Chondrocyte (in vitro differentiated cells): ENCODE measurements at regions not wholly inside any gene's neighbourhood (a gene's known extent, or its start where the extent isn't known, plus 50 kb on each side); places are given as distances from the start of the nearest gene placed in this dataset.

Experiments used
- DNase-seq: peaks from one replicate; pipeline ENCODE4 v3.0.0; 2021; ENCODE audit warnings: mixed read lengths, low spot score
- H3K27ac Mint-ChIP-seq: one replicate; pipeline ENCODE4 v1.8.0; 2021; ENCODE audit warnings: mild to moderate bottlenecking, moderate library complexity, mixed read lengths; ENCODE audit not compliant: unreplicated experiment
- H3K27me3 Mint-ChIP-seq: 2 replicates; pipeline ENCODE4 v1.8.0; 2021; ENCODE audit warnings: low read depth, mixed read lengths
- H3K36me3 Mint-ChIP-seq: 2 replicates; pipeline ENCODE4 v1.8.0; 2021; ENCODE audit warnings: low read depth, mixed read lengths
- H3K4me1 Mint-ChIP-seq: 2 replicates; pipeline ENCODE4 v1.8.0; 2021; ENCODE audit warnings: low read depth, mild to moderate bottlenecking, mixed read lengths
- H3K4me3 Mint-ChIP-seq: one replicate; pipeline ENCODE4 v1.8.0; 2021; ENCODE audit warnings: mild to moderate bottlenecking, moderate library complexity, mixed read lengths; ENCODE audit not compliant: unreplicated experiment
- H3K9me3 Mint-ChIP-seq: 2 replicates; pipeline ENCODE4 v1.8.0; 2021; ENCODE audit warnings: low read depth, mixed read lengths
- CTCF ChIP-seq: fragments of 200-600 bp; sonication (generic); IDR thresholded peaks from 2 replicates; pipeline ENCODE4 v1.5.0; 2021; ENCODE audit warnings: antibody characterized with exemption, mild to moderate bottlenecking, moderate library complexity

GRCh38 chr11:33560729-33561128 is 139.9 kb downstream of the C11orf91 start:
- H3K4me3 Mint-ChIP-seq, result no peak overlapping the region
- H3K27ac Mint-ChIP-seq, result no peak overlapping the region
- H3K9me3 Mint-ChIP-seq, result peaks cover 2% of the 10 kb centered on the region

GRCh38 chr11:33559567-33559966 is 141.1 kb downstream of the C11orf91 start:
- Mint-ChIP-seq H3K4me1 (peaks cover 11% of the 10 kb centered on the region), H3K27me3 (no peaks in the 10 kb centered on the region), H3K27ac (no peak overlapping the region), H3K4me3 (no peak overlapping the region), H3K9me3 (peaks cover 2% of the 10 kb centered on the region), H3K36me3 (no peaks in the 10 kb centered on the region)
- DNase-seq, result no peak
- TF ChIP-seq CTCF, result no peak

More at GRCh38 chr11:33560729-33561128, 139.9 kb downstream of the C11orf91 start:
- no peak for DNase-seq
- no peaks in the 10 kb centered on the region for H3K36me3 Mint-ChIP-seq
- no peaks in the 10 kb centered on the region for H3K27me3 Mint-ChIP-seq
- TF ChIP-seq CTCF, result no peak
- peaks cover 11% of the 10 kb centered on the region for H3K4me1 Mint-ChIP-seq

- no peak for TF ChIP-seq CTCF
- Mint-ChIP-seq H3K27me3 (no peaks in the 10 kb centered on the region), H3K4me3 (no peak overlapping the region), H3K4me1 (peaks cover 11% of the 10 kb centered on the region), H3K27ac (no peak overlapping the region), H3K36me3 (no peaks in the 10 kb centered on the region), H3K9me3 (peaks cover 2% of the 10 kb centered on the region)
- DNase-seq, result no peak
Observed at GRCh38 chr11:33558097-33558496, 142.5 kb downstream of the C11orf91 start.

GRCh38 chr11:33557201-33557600 is 143.4 kb downstream of the C11orf91 start:
- H3K27me3 Mint-ChIP-seq, result no peaks in the 10 kb centered on the region
- H3K4me1 Mint-ChIP-seq, result peaks cover 11% of the 10 kb centered on the region
- DNase-seq, result no peak
- H3K36me3 Mint-ChIP-seq, result no peaks in the 10 kb centered on the region
- TF ChIP-seq CTCF, result no peak
- no peak overlapping the region for H3K4me3 Mint-ChIP-seq
- peaks cover 2% of the 10 kb centered on the region for H3K9me3 Mint-ChIP-seq
- peak overlapping the region; percentile 22 for H3K27ac Mint-ChIP-seq

- no peak overlapping the region for H3K4me3 Mint-ChIP-seq
- DNase-seq, result no peak
- no peaks in the 10 kb centered on the region for H3K27me3 Mint-ChIP-seq
- H3K9me3 Mint-ChIP-seq, result peaks cover 2% of the 10 kb centered on the region
- TF ChIP-seq CTCF, result no peak
- no peaks in the 10 kb centered on the region for H3K36me3 Mint-ChIP-seq
- H3K27ac Mint-ChIP-seq, result no peak overlapping the region
- peaks cover 11% of the 10 kb centered on the region for H3K4me1 Mint-ChIP-seq
Observed at GRCh38 chr11:33554219-33554618, 146.4 kb downstream of the C11orf91 start.
